ENCODE measurements at regions not wholly inside any gene's neighbourhood (a gene's known extent, or its start where the extent isn't known, plus 50 kb on each side); places are given as distances from the start of the nearest gene placed in this dataset.

GRCh38 chr1:173114346-173114745 is 63.6 kb upstream of the TNFSF18 start:
- Histone ChIP-seq H2AFZ (ENCODE audit: low read length) (no peak overlapping the region), H3K4me2 (ENCODE audit: insufficient read depth, insufficient read length, low read length) (no peak overlapping the region), H3K9ac (ENCODE audit: extremely low read depth, insufficient read length, low read length) (no peak overlapping the region)

More at GRCh38 chr1:173114346-173114745, 63.6 kb upstream of the TNFSF18 start:
- Histone ChIP-seq H4K91ac (ENCODE audit: insufficient read length, low read depth, low read length) (no peak overlapping the region), H3K4me1 (ENCODE audit: insufficient read depth, low read length) (no peaks in the 10 kb centered on the region), H3K23me2 (ENCODE audit: insufficient read length, low read depth, low read length, poor library complexity, severe bottlenecking) (no peaks in the 10 kb centered on the region), H2BK15ac (ENCODE audit: low read depth, low read length) (no peak overlapping the region), H2AK5ac (ENCODE audit: insufficient read length, low read length) (no peak overlapping the region), H4K20me1 (ENCODE audit: control insufficient read depth, insufficient read depth, insufficient read length) (no peaks in the 10 kb centered on the region), H3K9me3 (ENCODE audit: control insufficient read depth, low read depth, low read length) (no peaks in the 10 kb centered on the region), H2BK5ac (ENCODE audit: insufficient read length, low read length) (no peak overlapping the region), H3K4ac (ENCODE audit: low read depth, low read length) (no peak overlapping the region), H3K27ac (ENCODE audit: insufficient read length, low read depth, low read length) (no peak overlapping the region), H3K79me1 (ENCODE audit: insufficient read depth, low read depth, low read length, poor library complexity, severe bottlenecking) (no peaks in the 10 kb centered on the region), H3T11ph (ENCODE audit: low read length) (no peak overlapping the region), H2BK120ac (ENCODE audit: low read depth, low read length, poor library complexity, severe bottlenecking) (no peak overlapping the region), H4K5ac (ENCODE audit: insufficient read length, low read depth, low read length) (no peak overlapping the region), H2BK20ac (ENCODE audit: low read depth, low read length, poor library complexity, severe bottlenecking) (no peak overlapping the region), H3K79me2 (ENCODE audit: insufficient read depth, low read length) (no peaks in the 10 kb centered on the region), H3K56ac (ENCODE audit: insufficient read length, low read depth, low read length) (no peak overlapping the region), H3K18ac (ENCODE audit: insufficient read length, low read depth, low read length) (no peak overlapping the region), H3K27me3 (ENCODE audit: insufficient read depth, low read length) (no peaks in the 10 kb centered on the region), H4K8ac (replicated peaks; ENCODE audit: insufficient read length, low read depth, low read length) (no peak overlapping the region), H2BK12ac (ENCODE audit: insufficient read length, low read depth, low read length) (no peak overlapping the region), H3K14ac (ENCODE audit: insufficient read depth, low read length) (no peak overlapping the region), H3K23ac (ENCODE audit: insufficient read length, low read depth, low read length) (no peak overlapping the region)
- no peaks in the 10 kb centered on the region for H3K36me3 Mint-ChIP-seq (ENCODE audit: insufficient read depth in 1 of 3, low read depth in 3 of 3)
- H3K9me3 Mint-ChIP-seq, result no peaks in the 10 kb centered on the region
- no CpG with 5 or more reads among the region's 2 CpGs for WGBS (ENCODE audit: extremely low coverage, insufficient read length, low lambda C conversion rate)
- no peak for DNase-seq
- TF ChIP-seq, protein P1, sequence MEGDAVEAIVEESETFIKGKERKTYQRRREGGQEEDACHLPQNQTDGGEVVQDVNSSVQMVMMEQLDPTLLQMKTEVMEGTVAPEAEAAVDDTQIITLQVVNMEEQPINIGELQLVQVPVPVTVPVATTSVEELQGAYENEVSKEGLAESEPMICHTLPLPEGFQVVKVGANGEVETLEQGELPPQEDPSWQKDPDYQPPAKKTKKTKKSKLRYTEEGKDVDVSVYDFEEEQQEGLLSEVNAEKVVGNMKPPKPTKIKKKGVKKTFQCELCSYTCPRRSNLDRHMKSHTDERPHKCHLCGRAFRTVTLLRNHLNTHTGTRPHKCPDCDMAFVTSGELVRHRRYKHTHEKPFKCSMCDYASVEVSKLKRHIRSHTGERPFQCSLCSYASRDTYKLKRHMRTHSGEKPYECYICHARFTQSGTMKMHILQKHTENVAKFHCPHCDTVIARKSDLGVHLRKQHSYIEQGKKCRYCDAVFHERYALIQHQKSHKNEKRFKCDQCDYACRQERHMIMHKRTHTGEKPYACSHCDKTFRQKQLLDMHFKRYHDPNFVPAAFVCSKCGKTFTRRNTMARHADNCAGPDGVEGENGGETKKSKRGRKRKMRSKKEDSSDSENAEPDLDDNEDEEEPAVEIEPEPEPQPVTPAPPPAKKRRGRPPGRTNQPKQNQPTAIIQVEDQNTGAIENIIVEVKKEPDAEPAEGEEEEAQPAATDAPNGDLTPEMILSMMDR (conservative IDR thresholded peaks at IDR 0.05), result no peak
- no peak overlapping the region for H3K4me3 Mint-ChIP-seq
- no peaks in the 10 kb centered on the region for H3K27me3 Mint-ChIP-seq (ENCODE audit: low read depth)
- no peak overlapping the region for H3K27ac Mint-ChIP-seq
- H3K4me1 Mint-ChIP-seq, result no peaks in the 10 kb centered on the region

Data from H9 (cell line).